ENCODE measurements at regions not wholly inside any gene's neighbourhood (a gene's known extent, or its start where the extent isn't known, plus 50 kb on each side); places are given as distances from the start of the nearest gene placed in this dataset.
A peak's percentile ranks its signal among the peaks of the same experiment; 100 is the strongest.

DNA sequence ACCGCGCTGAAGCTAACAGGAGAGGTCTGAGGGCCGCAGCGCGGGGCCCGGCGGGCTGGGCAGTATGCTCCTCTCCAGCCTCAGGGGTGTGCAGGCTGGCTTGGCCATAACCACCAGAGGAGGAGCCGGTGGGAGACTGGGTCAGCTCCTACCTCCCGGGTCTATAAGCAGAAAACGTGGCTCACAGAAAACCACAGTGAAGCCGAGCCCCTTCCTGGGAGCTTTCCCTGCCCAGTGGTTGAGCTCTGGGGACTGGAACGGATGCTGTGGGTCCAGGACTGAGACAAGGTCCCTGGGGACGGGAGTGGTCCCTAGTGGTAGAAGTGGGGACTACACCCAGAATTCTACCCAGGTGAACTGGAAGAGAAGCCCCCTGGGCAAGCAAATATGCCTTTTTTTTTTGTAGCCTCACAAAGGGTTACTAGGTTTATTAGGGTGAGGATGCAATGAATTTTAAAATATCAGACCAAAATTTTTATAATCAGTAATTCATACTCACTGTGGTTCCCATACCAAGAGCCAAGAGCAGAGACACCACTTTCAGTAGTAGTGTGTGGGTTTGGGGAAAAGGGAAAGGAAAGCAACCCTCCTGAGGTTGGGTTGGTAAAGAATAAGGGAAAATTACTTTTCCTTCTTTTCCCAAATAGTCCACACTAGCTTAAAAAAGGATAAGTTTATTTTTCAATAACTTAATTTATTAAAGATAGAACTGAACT, 67.9 kb upstream of the PRKCQ start:
- no peaks in the 10 kb centered on the region for H3K36me3 ChIP-seq (replicated peaks; ENCODE audit: insufficient read depth, low read depth)

DNA sequence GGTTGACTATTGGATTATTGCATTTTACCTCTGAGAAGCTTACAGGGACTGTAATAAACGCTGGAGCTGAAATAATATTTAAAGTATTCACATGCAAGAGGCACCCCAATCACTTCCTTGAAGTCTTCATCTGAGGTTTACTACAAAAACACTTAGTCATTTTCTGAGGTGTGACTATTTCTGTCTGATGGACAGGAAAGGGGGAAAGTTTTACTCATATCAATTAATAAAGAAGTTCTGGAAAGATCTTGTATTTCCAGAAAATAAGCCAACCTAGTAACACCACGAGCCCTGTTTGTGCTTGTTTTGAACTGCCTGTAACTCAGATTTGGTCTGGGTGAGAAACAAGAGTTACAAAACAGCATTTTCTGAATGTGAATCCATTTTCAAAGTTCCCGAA, 63.9 kb upstream of the PRKCQ start:
- Histone ChIP-seq H3K36me3 (replicated peaks; ENCODE audit: insufficient read depth, low read depth) (no peaks in the 10 kb centered on the region), H3K9me3 (ENCODE audit: low read depth) (no peaks in the 10 kb centered on the region), H3K27ac (no peak overlapping the region), H3K4me1 (ENCODE audit: insufficient read depth) (no peaks in the 10 kb centered on the region), H3K4me2 (no peak overlapping the region), H3K27me3 (peaks cover 2% of the 10 kb centered on the region), H3K9me2 (replicated peaks; ENCODE audit: insufficient read depth) (no peaks in the 10 kb centered on the region), H3K79me2 (no peaks in the 10 kb centered on the region), H3K4me3 (no peak overlapping the region), H4K20me1 (ENCODE audit: insufficient read depth, poor library complexity, severe bottlenecking) (no peaks in the 10 kb centered on the region), H2AFZ (no peak overlapping the region)
- no peak for DNase-seq (ENCODE audit: low spot score)
- 83% methylated on average over 3 of the region's 3 CpGs for WGBS (ENCODE audit: low lambda C conversion rate, missing lambda C conversion rate)
- TF ChIP-seq EZH2phosphoT487 (IDR thresholded peaks at IDR 0.05; ENCODE audit: low read depth, severe bottlenecking, unreplicated experiment), result no peak
- no peak for TF ChIP-seq EZH2 (IDR thresholded peaks at IDR 0.05; ENCODE audit: borderline replicate concordance)
- TF ChIP-seq CTCF (IDR thresholded peaks at IDR 0.05; ENCODE audit: poor library complexity), result no peak

More for the DNA sequence above, 67.9 kb upstream of the PRKCQ start:
- Histone ChIP-seq H3K27ac (no peak overlapping the region), H2AFZ (no peak overlapping the region), H3K4me2 (no peak overlapping the region), H3K9me2 (replicated peaks; ENCODE audit: insufficient read depth) (no peaks in the 10 kb centered on the region), H3K4me1 (ENCODE audit: insufficient read depth) (no peaks in the 10 kb centered on the region), H4K20me1 (ENCODE audit: insufficient read depth, poor library complexity, severe bottlenecking) (no peaks in the 10 kb centered on the region), H3K27me3 (peaks cover 9% of the 10 kb centered on the region), H3K9me3 (ENCODE audit: low read depth) (no peaks in the 10 kb centered on the region), H3K4me3 (no peak overlapping the region), H3K79me2 (no peaks in the 10 kb centered on the region)
- DNase-seq (ENCODE audit: low spot score), result peak; percentile 67
- no peak for TF ChIP-seq EZH2phosphoT487 (IDR thresholded peaks at IDR 0.05; ENCODE audit: low read depth, severe bottlenecking, unreplicated experiment)
- no peak for TF ChIP-seq EZH2 (IDR thresholded peaks at IDR 0.05; ENCODE audit: borderline replicate concordance)
- peak; percentile 53 for TF ChIP-seq CTCF (IDR thresholded peaks at IDR 0.05; ENCODE audit: poor library complexity)
- WGBS (ENCODE audit: low lambda C conversion rate, missing lambda C conversion rate), result 55% methylated on average over 13 of the region's 13 CpGs

- no peaks in the 10 kb centered on the region for H3K4me1 ChIP-seq (ENCODE audit: insufficient read depth)
- TF ChIP-seq EZH2phosphoT487 (IDR thresholded peaks at IDR 0.05; ENCODE audit: low read depth, severe bottlenecking, unreplicated experiment), result no peak
- no peak for TF ChIP-seq CTCF (IDR thresholded peaks at IDR 0.05; ENCODE audit: poor library complexity)
- TF ChIP-seq EZH2 (IDR thresholded peaks at IDR 0.05; ENCODE audit: borderline replicate concordance), result no peak
- no peak overlapping the region for H3K27ac ChIP-seq
- no peak overlapping the region for H3K4me3 ChIP-seq
- no peak overlapping the region for H3K4me2 ChIP-seq
- no peak for DNase-seq (ENCODE audit: low spot score)
- peaks cover 4% of the 10 kb centered on the region for H3K27me3 ChIP-seq
- H3K79me2 ChIP-seq, result no peaks in the 10 kb centered on the region
- no peak overlapping the region for H2AFZ ChIP-seq
- H4K20me1 ChIP-seq (ENCODE audit: insufficient read depth, poor library complexity, severe bottlenecking), result no peaks in the 10 kb centered on the region
- no peaks in the 10 kb centered on the region for H3K9me3 ChIP-seq (ENCODE audit: low read depth)
- H3K9me2 ChIP-seq (replicated peaks; ENCODE audit: insufficient read depth), result no peaks in the 10 kb centered on the region
- 39% methylated on average over 5 of the region's 5 CpGs for WGBS (ENCODE audit: low lambda C conversion rate, missing lambda C conversion rate)
- H3K36me3 ChIP-seq (replicated peaks; ENCODE audit: insufficient read depth, low read depth), result no peaks in the 10 kb centered on the region
These were observed 62.8 kb upstream of the PRKCQ start for GRCh38 chr10:6642876-6643275.
